PFSK-1 (cell line): ENCODE measurements at regions not wholly inside any gene's neighbourhood (a gene's known extent, or its start where the extent isn't known, plus 50 kb on each side); places are given as distances from the start of the nearest gene placed in this dataset.

Experiments
- POLR2AphosphoS5 ChIP-seq: IDR thresholded peaks from 2 replicates; pipeline ENCODE4 v1.6.1; 2012; ENCODE audit warnings: low read depth, mild to moderate bottlenecking, control low read depth, low read length, moderate library complexity
- REST ChIP-seq, 2 experiments: IDR thresholded peaks; 2 replicates each; pipeline versions ENCODE4 v1.6.1 to v1.8.0; 2011 to 2012; ENCODE audit warnings: low read depth in 2 of 2, low read length in 2 of 2, control low read depth in 1 of 2, inconsistent platforms in 1 of 2, mild to moderate bottlenecking in 1 of 2, moderate library complexity in 1 of 2; ENCODE audit not compliant: insufficient read depth in 1 of 2
- SIN3A ChIP-seq: IDR thresholded peaks from 2 replicates; pipeline ENCODE4 v1.6.1; 2012; ENCODE audit warnings: mild to moderate bottlenecking, low read length, moderate library complexity, borderline replicate concordance; ENCODE audit not compliant: insufficient read depth
- TAF1 ChIP-seq: IDR thresholded peaks from 2 replicates; pipeline ENCODE4 v1.6.1; 2012; ENCODE audit warnings: low read length, control low read depth, borderline replicate concordance; ENCODE audit not compliant: insufficient read depth

GRCh38 chr2:34161549-34161948 is 562.5 kb upstream of the FAM98A start:
- TF ChIP-seq SIN3A (no peak), TAF1 (no peak), POLR2AphosphoS5 (no peak), REST (IDR thresholded peaks at IDR 0.05; ENCODE audit: insufficient read depth in 1 of 2, low read depth in 2 of 2, low read length in 2 of 2) (no peak)
